Peyer's patch (tissue), 4 donors: ENCODE measurements at regions not wholly inside any gene's neighbourhood (a gene's known extent, or its start where the extent isn't known, plus 50 kb on each side); places are given as distances from the start of the nearest gene placed in this dataset.
"Not testable (repeated sequence)": the region's sequence is repeated elsewhere in the genome, so short reads cannot be mapped to it uniquely, and the experiment has no call there.

Source experiments
- DNase-seq, 3 donors: peaks; one replicate each; pipeline ENCODE4 v3.0.0-alpha.2; 2017 to 2019
- H3K27ac ChIP-seq, 4 donors: fragments of 200-600 bp; sonication (generic); one replicate each; pipeline ENCODE4 v1.5.1; 2016 to 2019
- H3K27me3 ChIP-seq, 2 donors: fragments of 200-600 bp; sonication (generic); one replicate each; pipeline ENCODE4 v1.5.1; 2019
- H3K36me3 ChIP-seq, 3 donors: fragments of 200-600 bp; sonication (generic); one replicate each; pipeline ENCODE4 v1.5.1; 2016 to 2019
- H3K4me1 ChIP-seq, 4 donors: fragments of 200-600 bp; sonication (generic); one replicate each; pipeline ENCODE4 v1.5.1; 2016 to 2019
- H3K4me3 ChIP-seq, 4 donors: fragments of 200-600 bp; sonication (generic); 1 replicate in 3 of 4; 2 replicates in 1 of 4; pipeline ENCODE4 v1.5.1; 2016 to 2019; ENCODE audit warnings: mild to moderate bottlenecking in 1 of 4
- H3K9me3 ChIP-seq, 4 donors: fragments of 200-600 bp; sonication (generic); one replicate each; pipeline ENCODE4 v1.5.1; 2016 to 2019; ENCODE audit warnings: mild to moderate bottlenecking in 1 of 4
- POLR2A ChIP-seq, 2 donors: fragments of 450-650 bp; IDR thresholded peaks; one replicate each; pipeline ENCODE4 v1.5.1; 2017; ENCODE audit warnings: antibody characterized with exemption in 2 of 2, mild to moderate bottlenecking in 2 of 2, moderate library complexity in 2 of 2
- TF ChIP-seq, protein P1 (sequence below), 6 experiments: fragments of 450-650 bp in 4 of 6; fragments of 200-600 bp in 2 of 6; sonication (generic) in 1 of 6; IDR thresholded peaks; one replicate each; pipeline ENCODE4 v1.5.1; 2017 to 2019; ENCODE audit warnings: antibody characterized with exemption in 6 of 6, mild to moderate bottlenecking in 3 of 6, moderate library complexity in 1 of 6

DNA sequence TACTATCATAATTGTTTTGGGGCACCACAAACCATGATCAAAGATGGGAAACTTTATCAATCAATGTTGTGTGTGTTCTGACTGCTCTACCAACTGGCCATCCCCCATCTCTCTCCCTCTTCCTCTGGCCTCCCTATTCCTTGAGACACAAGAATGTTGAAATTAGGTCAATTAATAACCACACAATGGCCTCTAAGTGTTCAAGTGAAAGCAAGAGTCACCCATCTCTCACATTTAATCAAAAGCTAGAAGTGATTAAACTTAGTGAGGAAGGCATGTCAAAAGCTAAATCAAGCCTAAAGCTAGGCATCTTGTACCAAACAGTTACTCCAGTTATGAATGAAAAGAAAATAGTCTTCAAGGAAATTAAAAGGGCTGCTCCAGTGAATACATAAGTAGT lies 390.3 kb upstream of the NFIA start:
- Histone ChIP-seq H3K4me3 (no peak overlapping the region), H3K27me3 (no peaks in the 10 kb centered on the region), H3K27ac (no peak overlapping the region), H3K9me3 (no peaks in the 10 kb centered on the region), H3K36me3 (no peaks in the 10 kb centered on the region), H3K4me1 (no peaks in the 10 kb centered on the region)
- TF ChIP-seq, protein P1, sequence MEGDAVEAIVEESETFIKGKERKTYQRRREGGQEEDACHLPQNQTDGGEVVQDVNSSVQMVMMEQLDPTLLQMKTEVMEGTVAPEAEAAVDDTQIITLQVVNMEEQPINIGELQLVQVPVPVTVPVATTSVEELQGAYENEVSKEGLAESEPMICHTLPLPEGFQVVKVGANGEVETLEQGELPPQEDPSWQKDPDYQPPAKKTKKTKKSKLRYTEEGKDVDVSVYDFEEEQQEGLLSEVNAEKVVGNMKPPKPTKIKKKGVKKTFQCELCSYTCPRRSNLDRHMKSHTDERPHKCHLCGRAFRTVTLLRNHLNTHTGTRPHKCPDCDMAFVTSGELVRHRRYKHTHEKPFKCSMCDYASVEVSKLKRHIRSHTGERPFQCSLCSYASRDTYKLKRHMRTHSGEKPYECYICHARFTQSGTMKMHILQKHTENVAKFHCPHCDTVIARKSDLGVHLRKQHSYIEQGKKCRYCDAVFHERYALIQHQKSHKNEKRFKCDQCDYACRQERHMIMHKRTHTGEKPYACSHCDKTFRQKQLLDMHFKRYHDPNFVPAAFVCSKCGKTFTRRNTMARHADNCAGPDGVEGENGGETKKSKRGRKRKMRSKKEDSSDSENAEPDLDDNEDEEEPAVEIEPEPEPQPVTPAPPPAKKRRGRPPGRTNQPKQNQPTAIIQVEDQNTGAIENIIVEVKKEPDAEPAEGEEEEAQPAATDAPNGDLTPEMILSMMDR (IDR thresholded peaks at IDR 0.05): no peak
- DNase-seq: no peak

DNA sequence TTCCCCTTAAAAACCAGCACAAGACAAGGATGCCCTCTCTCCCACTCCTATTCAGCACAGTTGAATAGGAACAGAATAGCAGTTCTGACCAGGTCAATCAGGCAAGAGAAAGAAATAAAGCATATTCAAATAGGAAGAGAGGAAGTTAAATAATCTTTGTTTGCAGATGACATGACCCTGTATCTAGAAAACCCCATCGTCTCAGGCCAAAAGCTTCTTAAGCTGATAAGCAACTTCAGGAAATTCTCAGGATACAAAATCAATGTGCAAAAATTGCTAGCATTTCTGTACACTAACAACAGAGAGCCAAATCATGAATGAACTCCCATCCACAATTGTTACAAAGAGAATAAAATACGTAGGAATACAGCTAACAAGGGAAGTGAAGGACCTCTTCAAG lies 394.1 kb upstream of the NFIA start:
- not testable (repeated sequence) for H3K4me1 ChIP-seq, H3K27me3 ChIP-seq, H3K4me3 ChIP-seq, H3K27ac ChIP-seq, DNase-seq, H3K36me3 ChIP-seq, H3K9me3 ChIP-seq

DNA sequence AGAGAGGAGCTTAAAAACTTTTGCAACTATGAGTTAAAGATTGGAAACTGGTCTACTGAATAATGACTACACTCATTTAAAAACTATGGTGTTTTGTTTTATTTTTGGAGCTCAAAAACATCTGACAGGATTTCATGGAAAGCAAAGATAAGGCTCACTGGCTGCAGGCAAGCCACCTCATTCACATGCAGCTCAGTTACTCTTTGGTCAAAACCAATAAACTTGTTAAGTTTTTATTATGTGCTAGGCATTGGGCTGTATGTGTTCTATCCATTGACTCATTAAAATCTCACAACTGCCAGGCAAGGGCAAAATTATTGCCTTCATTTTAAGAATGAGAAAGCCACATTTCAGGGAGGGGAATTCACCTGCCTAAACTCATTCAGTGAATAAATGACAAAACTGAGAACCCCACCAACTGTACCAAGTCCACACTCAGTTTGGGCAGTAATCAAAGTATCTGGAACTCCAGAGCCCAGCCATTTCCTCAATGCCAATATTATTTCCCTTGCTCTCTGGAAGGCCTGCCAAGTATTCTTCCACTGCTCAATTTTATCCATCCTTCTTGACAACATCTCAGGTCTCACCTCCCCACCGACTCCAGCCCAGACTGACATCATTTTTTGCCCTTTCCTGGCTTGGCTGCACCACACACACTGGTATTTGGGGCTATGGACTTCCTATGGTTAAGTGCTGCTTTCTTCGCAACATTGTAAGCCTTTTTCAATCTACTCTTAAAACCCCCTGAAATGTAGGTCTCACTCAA lies 401.1 kb upstream of the NFIA start:
- no peaks in the 10 kb centered on the region for H3K9me3 ChIP-seq
- H3K4me1 ChIP-seq: no peaks in the 10 kb centered on the region
- no peak for DNase-seq
- no peaks in the 10 kb centered on the region for H3K27me3 ChIP-seq
- H3K4me3 ChIP-seq: no peak overlapping the region
- no peak overlapping the region for H3K27ac ChIP-seq
- no peaks in the 10 kb centered on the region for H3K36me3 ChIP-seq
- no peak for TF ChIP-seq POLR2A (IDR thresholded peaks at IDR 0.05)
- TF ChIP-seq, protein P1 (IDR thresholded peaks at IDR 0.05): no peak

DNA sequence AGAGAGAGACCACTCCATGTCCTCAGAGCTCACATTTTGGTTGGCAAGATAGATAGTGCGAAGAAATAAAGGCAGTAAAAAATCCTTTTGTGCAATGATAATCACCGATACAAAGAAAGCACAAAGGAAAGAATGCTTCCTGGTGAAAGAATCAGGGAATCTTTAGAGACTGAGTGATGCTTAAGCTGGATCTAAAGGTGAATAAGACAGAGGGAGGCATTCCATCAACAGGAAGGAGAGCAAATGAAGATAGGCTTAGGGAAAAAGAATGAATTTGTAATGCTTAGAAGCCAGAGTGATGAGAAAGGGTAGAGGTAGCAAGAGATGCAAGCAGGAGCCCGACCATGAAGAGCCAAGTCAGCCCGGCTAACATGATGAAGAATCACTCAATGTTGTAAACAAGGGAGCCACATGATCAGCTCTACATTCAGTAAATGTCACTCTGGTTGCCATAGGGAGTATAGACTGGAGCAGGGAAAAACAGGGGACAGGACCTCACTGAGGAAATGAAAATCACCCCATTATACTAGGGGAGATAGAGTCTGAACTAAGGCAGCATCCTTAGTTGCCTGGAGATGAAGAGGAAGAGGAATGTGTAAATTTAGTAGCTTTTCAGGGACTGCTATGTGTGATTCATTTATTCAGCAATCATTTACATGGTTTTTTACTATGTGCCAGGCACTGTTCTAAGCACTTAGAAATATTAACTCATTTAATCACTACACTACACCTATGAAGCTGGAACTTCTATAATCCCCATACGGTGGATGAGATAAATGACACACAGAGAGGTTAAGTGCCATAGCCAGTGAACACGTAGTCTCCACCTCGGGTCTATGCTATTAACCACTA lies 402.6 kb upstream of the NFIA start:
- no peaks in the 10 kb centered on the region for H3K4me1 ChIP-seq
- H3K4me3 ChIP-seq: no peak overlapping the region

DNA sequence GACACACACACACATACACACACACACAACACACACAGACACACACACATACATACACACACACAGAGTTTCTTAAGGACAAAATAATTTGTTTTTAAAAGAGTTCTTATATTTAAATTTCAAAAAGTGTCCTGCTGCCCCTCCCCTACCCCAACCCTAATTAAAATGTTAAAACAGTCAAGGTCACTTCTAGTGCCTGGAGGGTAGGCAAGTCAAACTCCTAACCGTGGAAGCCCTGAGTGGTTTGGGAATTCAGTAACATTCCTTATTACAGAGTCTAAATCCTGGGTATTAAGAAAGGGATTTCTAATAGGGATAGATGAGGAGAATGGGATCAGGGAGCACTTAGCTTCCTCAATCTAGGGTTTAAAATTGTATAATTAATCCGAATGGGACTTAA lies 403.6 kb upstream of the NFIA start:
- Histone ChIP-seq H3K4me3 (no peak overlapping the region), H3K9me3 (no peaks in the 10 kb centered on the region), H3K27me3 (no peaks in the 10 kb centered on the region), H3K27ac (no peak overlapping the region), H3K4me1 (no peaks in the 10 kb centered on the region), H3K36me3 (no peaks in the 10 kb centered on the region)
- no peak for TF ChIP-seq POLR2A (IDR thresholded peaks at IDR 0.05)
- TF ChIP-seq, protein P1 (IDR thresholded peaks at IDR 0.05): no peak
- DNase-seq: no peak

More for the DNA sequence above, 402.6 kb upstream of the NFIA start:
- Histone ChIP-seq H3K9me3 (no peaks in the 10 kb centered on the region), H3K27ac (no peak overlapping the region), H3K27me3 (no peaks in the 10 kb centered on the region), H3K36me3 (no peaks in the 10 kb centered on the region)
- no peak for DNase-seq
- TF ChIP-seq, protein P1 (IDR thresholded peaks at IDR 0.05): no peak
- TF ChIP-seq POLR2A (IDR thresholded peaks at IDR 0.05): no peak

DNA sequence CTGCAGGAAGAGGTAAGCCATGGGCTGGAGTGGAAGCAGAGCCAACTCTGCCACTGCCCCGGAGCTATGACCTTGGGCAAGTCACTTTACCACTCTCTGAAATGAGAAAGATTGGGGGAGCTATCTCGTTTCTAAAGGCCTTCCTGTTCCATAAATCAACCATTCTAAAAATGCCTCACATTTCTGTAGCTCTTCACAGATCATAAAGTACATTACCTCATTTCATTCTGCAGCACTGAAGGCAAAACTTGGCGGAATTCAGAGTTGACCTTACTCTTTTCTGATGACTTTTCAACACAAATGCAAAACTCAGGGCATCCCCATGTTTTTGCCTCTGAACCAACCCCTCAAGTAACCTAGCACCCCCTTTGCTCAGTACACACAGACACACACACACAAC lies 404.0 kb upstream of the NFIA start:
- TF ChIP-seq, protein P1 (IDR thresholded peaks at IDR 0.05): no peak
- no peak for TF ChIP-seq POLR2A (IDR thresholded peaks at IDR 0.05)
- Histone ChIP-seq H3K4me3 (no peak overlapping the region), H3K27ac (no peak overlapping the region), H3K9me3 (no peaks in the 10 kb centered on the region), H3K36me3 (no peaks in the 10 kb centered on the region), H3K4me1 (no peaks in the 10 kb centered on the region), H3K27me3 (no peaks in the 10 kb centered on the region)
- DNase-seq: no peak
